Stimulated activated CD4-positive, alpha-beta T cell treated with anti-CD3 and anti-CD28 coated beads, TNF-alpha, amount 100 ng/mL, for 24 hours (primary cell): ENCODE measurements at regions not wholly inside any gene's neighbourhood (a gene's known extent, or its start where the extent isn't known, plus 50 kb on each side); places are given as distances from the start of the nearest gene placed in this dataset.

Experiments used
- DNase-seq, 3 experiments: peaks; one replicate each; pipeline ENCODE4 v3.0.0-alpha.2; 2020; ENCODE audit warnings: low read depth in 3 of 3

- DNase-seq = no peak
Observed at GRCh38 chr11:69970785-69971535, 107.2 kb upstream of the ANO1 start.

GRCh38 chr11:69971741-69972140 is 106.4 kb upstream of the ANO1 start:
- no peak for DNase-seq

DNA sequence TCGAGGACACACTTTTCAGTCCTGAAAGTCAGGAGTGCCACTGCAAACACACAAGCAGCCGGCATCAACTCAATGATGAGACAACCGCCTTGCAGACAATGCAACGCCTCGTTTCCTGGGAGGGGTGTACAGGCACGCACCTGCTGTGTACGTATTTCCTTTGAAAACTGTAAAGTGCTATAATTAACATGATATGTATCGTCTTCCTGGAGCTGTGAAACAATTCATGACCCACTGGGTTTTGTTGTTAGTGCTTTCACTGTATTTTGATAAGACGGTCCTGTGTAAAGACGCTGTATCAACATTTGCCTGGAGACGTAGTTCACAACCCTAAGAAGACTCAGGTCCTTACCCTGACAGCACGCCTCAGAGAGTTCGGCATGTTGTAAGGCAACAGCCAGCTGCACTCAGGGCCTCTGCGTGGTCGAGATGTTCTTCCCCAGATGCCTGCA is 105.7 kb upstream of the ANO1 start:
- no peak for DNase-seq

GRCh38 chr11:69974528-69974927 is 103.6 kb upstream of the ANO1 start:
- no peak for DNase-seq

DNA sequence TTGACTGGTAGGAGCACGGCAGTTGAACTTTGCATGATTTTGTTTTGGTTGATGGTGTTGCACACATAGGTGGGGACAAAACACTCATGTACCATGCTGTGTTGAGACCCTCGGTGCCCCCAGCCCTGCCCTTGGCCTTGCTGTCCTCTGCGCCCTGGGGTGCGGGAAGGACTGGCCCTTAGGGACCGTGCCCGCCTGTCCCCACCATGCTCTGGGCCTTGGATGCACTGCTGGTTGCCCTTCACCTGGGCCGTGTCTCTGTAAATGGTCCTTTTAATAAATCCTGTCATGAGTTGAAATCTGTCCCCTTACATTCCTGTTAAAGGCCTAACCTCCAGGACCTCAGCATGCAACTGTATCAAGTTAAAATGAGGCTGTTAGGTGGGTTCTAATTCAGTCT is 102.3 kb upstream of the ANO1 start:
- DNase-seq = no peak

GRCh38 chr11:69976794-69977193 is 101.3 kb upstream of the ANO1 start:
- no peak for DNase-seq

- DNase-seq = no peak
Observed at GRCh38 chr11:69977951-69978350, 100.2 kb upstream of the ANO1 start.

DNA sequence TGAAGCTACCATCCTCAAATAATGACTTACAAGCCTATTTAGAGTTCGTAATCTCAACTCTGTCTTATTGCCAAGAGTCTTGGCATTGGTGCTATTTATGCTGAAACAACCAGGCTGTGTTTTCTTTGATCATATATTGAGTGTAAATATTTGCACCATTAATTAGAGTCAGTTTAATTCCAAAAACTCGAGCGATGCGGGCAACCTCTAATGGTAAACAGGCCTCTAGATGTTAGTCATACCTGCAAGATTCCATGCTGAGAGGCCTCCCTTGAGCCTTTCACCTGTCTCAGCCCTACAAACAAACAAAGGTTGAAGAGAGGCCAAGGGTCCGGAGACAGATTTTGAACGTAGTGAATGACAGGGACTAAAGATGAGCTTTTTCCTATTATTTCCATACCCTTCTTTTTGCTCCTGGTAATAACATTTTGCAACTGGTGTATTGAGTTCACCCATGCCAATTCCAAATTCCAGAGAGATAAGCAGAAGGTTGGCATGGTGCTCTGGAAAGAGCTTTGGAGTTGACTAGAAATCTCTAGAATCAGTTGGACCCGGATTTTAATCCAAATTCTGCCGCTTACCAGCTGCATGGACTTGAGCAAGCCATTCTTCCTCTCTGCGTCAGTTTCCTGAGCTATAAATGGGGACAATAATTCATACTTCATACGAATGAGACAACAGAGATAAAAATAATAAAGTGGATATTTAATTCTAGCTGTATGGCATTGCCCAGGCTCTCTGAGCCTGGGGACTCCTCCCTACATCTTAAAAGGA is 99.1 kb upstream of the ANO1 start:
- no peak for DNase-seq

DNA sequence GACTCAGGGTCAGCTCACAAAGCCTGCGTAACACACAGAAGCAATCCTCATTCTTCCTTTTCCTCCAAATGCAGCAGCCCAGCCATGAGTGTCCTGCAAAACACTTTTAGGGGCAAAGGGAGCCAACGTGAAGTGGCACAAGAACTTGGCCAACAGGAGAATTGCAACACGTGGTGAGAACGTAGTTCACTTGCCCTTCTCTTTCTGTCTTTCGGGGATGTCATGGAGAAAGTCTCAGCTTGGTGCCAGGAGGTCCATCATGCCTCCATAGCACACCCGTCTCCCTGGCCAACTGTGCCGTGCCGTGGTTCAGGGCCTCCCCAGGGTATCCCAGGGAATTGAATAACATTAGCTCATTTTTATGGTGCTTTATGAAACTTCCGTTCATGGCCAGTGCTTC is 98.5 kb upstream of the ANO1 start:
- no peak for DNase-seq

DNA sequence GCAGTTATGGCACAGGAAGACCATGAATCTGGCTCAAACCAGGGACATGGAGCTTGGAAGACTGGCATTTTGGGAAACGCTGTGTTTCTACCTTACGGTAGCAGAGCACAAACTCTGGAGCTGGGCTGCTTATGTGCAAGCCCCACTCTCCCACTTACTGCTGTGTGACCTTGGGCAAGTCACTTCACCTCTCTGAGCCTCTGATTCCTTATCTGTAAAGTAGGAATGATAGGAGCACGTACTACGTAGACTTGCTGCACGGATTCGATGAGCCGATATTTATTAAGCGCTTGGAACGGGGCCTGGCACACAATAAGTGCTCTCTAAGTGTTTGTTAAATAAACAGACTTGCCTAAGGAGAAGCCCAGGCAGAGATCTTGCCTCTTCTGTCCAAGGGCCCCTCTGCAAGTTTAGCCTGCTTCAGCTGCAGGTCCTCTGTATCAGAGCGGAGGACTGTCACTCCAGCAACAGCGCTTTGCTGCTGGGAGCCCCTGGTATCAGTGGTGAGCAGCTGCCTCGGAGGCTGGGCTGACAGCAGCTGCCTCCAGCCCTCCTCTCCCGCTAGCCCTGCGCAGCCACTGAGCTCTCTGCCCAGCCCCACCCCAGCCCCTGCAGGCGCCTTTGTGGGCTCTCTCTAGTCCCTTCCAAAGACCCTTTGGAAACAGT is 96.9 kb upstream of the ANO1 start:
- DNase-seq = no peak

GRCh38 chr11:69982690-69983570 is 95.2 kb upstream of the ANO1 start:
- DNase-seq = no peak

GRCh38 chr11:69983571-69983877 is 94.6 kb upstream of the ANO1 start:
- DNase-seq = no peak

- DNase-seq = no peak
Observed at GRCh38 chr11:69983897-69984438, 94.1 kb upstream of the ANO1 start.

DNA sequence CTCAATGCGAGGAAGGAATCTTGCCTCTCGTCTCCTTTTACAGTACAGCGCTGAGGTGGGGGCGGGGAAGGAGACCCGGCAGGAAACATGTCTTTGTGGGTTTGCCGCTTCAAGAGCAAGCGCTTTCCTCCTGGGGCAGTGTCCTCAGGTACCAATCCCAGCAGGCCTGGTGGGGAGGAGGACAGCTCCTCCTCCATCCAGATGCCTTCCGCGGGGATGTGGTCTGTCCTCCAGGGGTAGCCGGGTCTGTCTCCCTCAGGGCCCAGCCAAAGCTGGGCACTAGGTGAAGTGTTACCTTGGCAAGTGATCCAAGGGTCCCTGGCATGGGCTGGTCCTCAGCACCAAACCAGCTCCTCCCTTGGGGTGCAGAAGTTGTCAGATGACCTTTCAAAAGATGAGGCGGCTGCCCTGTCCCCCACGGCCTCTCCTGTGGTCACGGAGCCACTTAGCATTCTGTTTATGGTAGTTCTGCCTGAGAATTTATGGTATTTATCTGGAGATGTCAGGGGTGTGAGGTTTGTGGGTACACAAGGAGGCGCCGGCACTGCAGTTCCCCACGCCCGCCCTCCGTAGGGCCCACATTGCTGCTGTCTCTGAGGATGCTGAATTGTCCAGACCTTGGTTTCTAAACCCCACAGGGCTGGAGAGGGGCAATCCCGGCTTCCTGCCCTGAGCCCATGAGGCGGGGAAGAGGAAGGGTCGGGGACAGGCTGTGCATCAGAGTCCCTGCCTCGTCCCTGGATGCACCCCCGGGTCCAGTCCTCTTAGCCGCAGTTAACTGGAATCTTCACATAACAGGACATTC is 93.5 kb upstream of the ANO1 start:
- DNase-seq = no peak

DNA sequence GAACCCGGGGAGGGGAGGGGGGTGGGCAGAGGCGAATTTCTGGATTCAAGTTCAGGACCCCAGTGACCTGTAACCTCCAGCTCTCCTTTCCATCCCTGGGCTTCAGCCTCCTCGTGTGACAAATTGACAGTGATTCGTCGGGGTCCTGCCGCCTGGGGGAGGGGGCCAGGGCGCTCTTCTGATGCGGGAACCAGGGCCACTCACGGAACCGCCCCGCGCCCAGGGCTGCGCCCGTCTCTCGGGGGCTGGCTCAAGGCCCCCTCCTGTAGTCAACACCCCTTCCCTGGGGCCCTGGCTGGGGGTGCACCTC is 92.8 kb upstream of the ANO1 start:
- no peak for DNase-seq

GRCh38 chr11:69985641-69986439 is 92.3 kb upstream of the ANO1 start:
- DNase-seq = no peak

- no peak for DNase-seq
Observed at GRCh38 chr11:69986440-69986787, 91.7 kb upstream of the ANO1 start.

- DNase-seq = no peak
Observed at GRCh38 chr11:69986830-69987229, 91.3 kb upstream of the ANO1 start.

- DNase-seq = no peak
Observed at GRCh38 chr11:69992026-69992425, 86.1 kb upstream of the ANO1 start.
